Lung (tissue), 11 donors: ENCODE measurements at regions not wholly inside any gene's neighbourhood (a gene's known extent, or its start where the extent isn't known, plus 50 kb on each side); places are given as distances from the start of the nearest gene placed in this dataset.

Source experiments
- ATAC-seq: fragments of 200-7000 bp; cut with Tn5 transposase; one replicate; pipeline ENCODE4 v1.9.1; 2020; ENCODE audit warnings: moderate number of reproducible peaks; ENCODE audit not compliant: insufficient read depth, low FRiP score
- DNase-seq, 3 donors: peaks; one replicate each; pipeline ENCODE4 v3.0.0-alpha.2; 2013 to 2017
- H3K27ac ChIP-seq, 2 donors: one replicate each; pipeline ENCODE4 v1.5.1; 2013; ENCODE audit warnings: mild to moderate bottlenecking in 2 of 2, moderate library complexity in 2 of 2, control low read depth in 1 of 2, inconsistent platforms in 1 of 2, low read depth in 1 of 2, low read length in 1 of 2
- H3K27me3 ChIP-seq, 3 donors: one replicate each; pipeline ENCODE4 v1.5.1; 2013; ENCODE audit warnings: low read length in 2 of 3; ENCODE audit not compliant: control insufficient read depth in 3 of 3, insufficient read depth in 3 of 3
- H3K36me3 ChIP-seq, 4 donors: one replicate each; pipeline ENCODE4 v1.5.1; 2013; ENCODE audit warnings: low read length in 4 of 4, mild to moderate bottlenecking in 1 of 4, moderate library complexity in 1 of 4; ENCODE audit not compliant: control insufficient read depth in 4 of 4, insufficient read depth in 4 of 4
- H3K4me1 ChIP-seq, 5 donors: one replicate each; pipeline ENCODE4 v1.5.1; 2013; ENCODE audit warnings: low read length in 5 of 5, mild to moderate bottlenecking in 2 of 5, moderate library complexity in 1 of 5; ENCODE audit not compliant: control insufficient read depth in 5 of 5, insufficient read depth in 5 of 5
- H3K4me3 ChIP-seq: one replicate; pipeline ENCODE4 v1.5.1; 2013; ENCODE audit warnings: mild to moderate bottlenecking, control low read depth, moderate library complexity
- H3K9ac ChIP-seq, 2 donors: one replicate each; pipeline ENCODE4 v1.5.1; 2013; ENCODE audit warnings: low read length in 2 of 2, control low read depth in 1 of 2; ENCODE audit not compliant: insufficient read depth in 1 of 2
- H3K9me3 ChIP-seq, 4 donors: one replicate each; pipeline ENCODE4 v1.5.1; 2013; ENCODE audit warnings: low read length in 3 of 4, mild to moderate bottlenecking in 1 of 4, moderate library complexity in 1 of 4; ENCODE audit not compliant: control insufficient read depth in 4 of 4, insufficient read depth in 3 of 4
- WGBS, 2 donors: extraction: QIAGEN DNeasy Blood & Tissue Kit; methylation state at CpG; one replicate each; pipeline ENCODE4 v1.1.7; 2013; 5-methylcytosine and 5-hydroxymethylcytosine counted together
- TF ChIP-seq, protein P1 (sequence below): IDR thresholded peaks from 2 replicates; pipeline ENCODE4 v1.5.1; 2012; ENCODE audit warnings: mild to moderate bottlenecking; ENCODE audit errors: control extremely low read depth, extremely low read depth
- donor health status: control.
- donor health status: control.
- donor health status: Bipolar disorder and iron deficiency.
- donor health status: healthy.
- donor health status: DM: yes; HTN: yes; CAD: no.

DNA sequence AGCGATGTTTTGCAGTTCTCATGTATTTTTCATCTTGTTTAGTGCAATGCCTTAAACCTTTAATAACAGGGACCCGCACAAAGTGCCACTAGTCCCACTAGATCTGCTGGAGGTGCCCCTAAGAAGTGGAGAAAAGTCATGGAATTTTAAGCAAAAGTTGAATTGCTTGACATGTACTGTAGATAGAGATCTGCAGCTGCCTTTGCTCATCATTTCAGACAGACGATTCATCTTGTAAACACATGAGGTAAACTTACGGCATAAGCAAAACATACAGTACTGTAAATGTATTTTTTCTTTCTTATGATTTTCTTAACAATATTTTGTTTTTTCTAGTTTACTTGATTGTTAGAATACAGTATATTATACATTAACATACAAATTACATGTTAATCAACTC is 295.6 kb downstream of the CASP12 start:
- Histone ChIP-seq H3K27ac (no peak overlapping the region), H3K9me3 (no peaks in the 10 kb centered on the region), H3K9ac (no peak overlapping the region), H3K36me3 (no peaks in the 10 kb centered on the region), H3K4me3 (no peak overlapping the region), H3K27me3 (no peaks in the 10 kb centered on the region), H3K4me1 (no peaks in the 10 kb centered on the region)
- ATAC-seq (no peak), DNase-seq (no peak)
- TF ChIP-seq, protein P1, sequence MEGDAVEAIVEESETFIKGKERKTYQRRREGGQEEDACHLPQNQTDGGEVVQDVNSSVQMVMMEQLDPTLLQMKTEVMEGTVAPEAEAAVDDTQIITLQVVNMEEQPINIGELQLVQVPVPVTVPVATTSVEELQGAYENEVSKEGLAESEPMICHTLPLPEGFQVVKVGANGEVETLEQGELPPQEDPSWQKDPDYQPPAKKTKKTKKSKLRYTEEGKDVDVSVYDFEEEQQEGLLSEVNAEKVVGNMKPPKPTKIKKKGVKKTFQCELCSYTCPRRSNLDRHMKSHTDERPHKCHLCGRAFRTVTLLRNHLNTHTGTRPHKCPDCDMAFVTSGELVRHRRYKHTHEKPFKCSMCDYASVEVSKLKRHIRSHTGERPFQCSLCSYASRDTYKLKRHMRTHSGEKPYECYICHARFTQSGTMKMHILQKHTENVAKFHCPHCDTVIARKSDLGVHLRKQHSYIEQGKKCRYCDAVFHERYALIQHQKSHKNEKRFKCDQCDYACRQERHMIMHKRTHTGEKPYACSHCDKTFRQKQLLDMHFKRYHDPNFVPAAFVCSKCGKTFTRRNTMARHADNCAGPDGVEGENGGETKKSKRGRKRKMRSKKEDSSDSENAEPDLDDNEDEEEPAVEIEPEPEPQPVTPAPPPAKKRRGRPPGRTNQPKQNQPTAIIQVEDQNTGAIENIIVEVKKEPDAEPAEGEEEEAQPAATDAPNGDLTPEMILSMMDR = no peak
- WGBS, 2 donors = 84 to 92% methylated on average over 4 of the region's 4 CpGs

DNA sequence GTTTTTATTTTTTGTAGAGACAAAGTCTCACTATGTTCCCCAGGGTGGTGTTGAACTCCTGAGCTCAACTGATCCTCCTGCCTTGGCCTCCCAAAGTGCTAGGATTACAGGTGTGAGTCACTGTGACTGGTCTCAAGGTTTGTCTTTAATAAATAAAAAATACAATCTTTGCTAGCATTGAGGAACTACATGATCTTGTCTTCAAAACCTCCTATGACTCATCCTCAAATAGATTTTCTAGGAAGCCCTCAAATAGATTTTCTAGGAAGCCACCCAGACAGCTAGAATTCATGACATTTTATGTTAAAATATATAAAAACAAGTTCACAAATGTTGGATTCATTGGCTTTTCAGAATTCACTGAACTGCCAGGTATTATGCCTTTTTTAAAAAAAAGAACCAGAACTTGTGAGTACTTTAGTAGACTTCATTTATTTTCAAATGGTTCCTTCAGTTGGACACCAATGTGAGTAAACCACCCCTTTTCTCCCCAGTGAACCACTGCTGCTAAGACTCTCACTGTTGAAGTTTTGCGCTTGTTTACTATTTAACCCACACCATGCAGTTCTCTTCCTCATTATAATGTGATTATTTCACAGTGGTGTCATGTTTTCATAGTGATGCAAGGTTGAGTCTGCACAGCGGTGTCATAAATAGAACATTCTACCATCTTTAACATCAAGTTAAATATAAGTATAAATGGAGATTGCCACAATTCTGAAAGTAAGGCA is 303.9 kb downstream of the CASP12 start:
- Histone ChIP-seq H3K27me3 (no peaks in the 10 kb centered on the region), H3K27ac (no peak overlapping the region), H3K4me1 (no peaks in the 10 kb centered on the region), H3K4me3 (no peak overlapping the region), H3K36me3 (no peaks in the 10 kb centered on the region), H3K9ac (no peak overlapping the region), H3K9me3 (no peaks in the 10 kb centered on the region)
- TF ChIP-seq, protein P1 = no peak
- no peak for DNase-seq
- WGBS, 2 donors = 86 to 98% methylated on average over 2 of the region's 2 CpGs
- ATAC-seq = no peak

DNA sequence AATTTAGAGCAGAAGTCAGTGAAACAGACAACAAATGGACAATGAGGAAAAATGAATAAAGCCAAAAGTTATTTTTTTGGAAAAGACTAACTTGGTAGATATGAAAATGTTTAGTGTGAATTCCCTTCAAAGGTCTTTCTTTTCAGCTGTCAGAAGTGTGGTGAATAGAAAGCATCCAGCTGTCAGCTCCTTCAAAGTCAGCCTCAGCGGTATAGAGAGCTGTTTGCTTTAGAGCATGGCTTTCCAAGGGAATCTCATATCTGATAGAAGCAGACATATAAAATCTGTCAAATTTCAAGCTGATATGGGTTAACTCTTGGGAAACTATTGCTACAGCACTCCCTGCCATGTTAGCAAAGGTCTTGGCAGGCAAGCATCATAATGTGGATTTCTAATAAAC is 309.3 kb downstream of the CASP12 start:
- DNase-seq (peak; percentile 52 to 91 (median 89)), ATAC-seq (no peak)
- Histone ChIP-seq H3K36me3 (no peaks in the 10 kb centered on the region), H3K4me1 (peaks cover 0 to 8% (median 0%) of the 10 kb centered on the region in 5 donors), H3K4me3 (no peak overlapping the region), H3K9me3 (no peaks in the 10 kb centered on the region), H3K27me3 (no peaks in the 10 kb centered on the region), H3K27ac (no peak overlapping the region), H3K9ac (no peak overlapping the region)
- 72 to 77% methylated on average over 1 of the region's 1 CpG for WGBS, 2 donors
- TF ChIP-seq, protein P1 = no peak

DNA sequence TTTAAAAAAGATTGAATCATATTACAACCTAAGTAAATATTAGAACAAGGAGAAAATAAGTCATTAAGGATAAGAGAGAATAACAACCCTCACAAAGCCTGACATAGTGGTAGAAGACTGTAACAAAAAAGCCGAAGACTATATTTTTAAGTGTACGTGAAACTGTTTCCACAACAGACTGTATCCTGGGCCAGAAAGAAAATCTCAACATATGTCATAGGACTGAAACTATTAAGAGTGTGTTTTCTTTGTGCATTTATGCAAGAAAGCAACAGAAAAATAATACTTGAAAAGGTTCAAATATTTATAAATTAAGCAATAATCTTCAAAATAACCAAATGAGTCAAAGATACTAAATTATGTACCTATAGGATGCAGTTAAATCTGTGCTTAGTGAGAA is 309.8 kb downstream of the CASP12 start:
- no peak overlapping the region for H3K4me3 ChIP-seq
- no peaks in the 10 kb centered on the region for H3K27me3 ChIP-seq
- DNase-seq (peak in 2 of 3 donors; percentile 65 to 81), ATAC-seq (no peak)
- H3K9ac ChIP-seq = no peak overlapping the region
- 68 to 80% methylated on average over 2 of the region's 2 CpGs for WGBS, 2 donors
- H3K9me3 ChIP-seq = no peaks in the 10 kb centered on the region
- H3K36me3 ChIP-seq = no peaks in the 10 kb centered on the region
- no peak overlapping the region for H3K27ac ChIP-seq
- TF ChIP-seq, protein P1 = no peak
- peaks cover 0 to 11% (median 0%) of the 10 kb centered on the region in 5 donors for H3K4me1 ChIP-seq
